SW 1271 (cell line): ENCODE measurements at regions not wholly inside any gene's neighbourhood (a gene's known extent, or its start where the extent isn't known, plus 50 kb on each side); places are given as distances from the start of the nearest gene placed in this dataset.

Experiments
- DNase-seq, 2 experiments: peaks; one replicate each; lab custom pipeline; 2025; lab: John Stamatoyannopoulos, UW

- DNase-seq, result no peak
Measured at GRCh38 chrX:39556056-39556455, 541.7 kb downstream of the BCOR start.

DNA sequence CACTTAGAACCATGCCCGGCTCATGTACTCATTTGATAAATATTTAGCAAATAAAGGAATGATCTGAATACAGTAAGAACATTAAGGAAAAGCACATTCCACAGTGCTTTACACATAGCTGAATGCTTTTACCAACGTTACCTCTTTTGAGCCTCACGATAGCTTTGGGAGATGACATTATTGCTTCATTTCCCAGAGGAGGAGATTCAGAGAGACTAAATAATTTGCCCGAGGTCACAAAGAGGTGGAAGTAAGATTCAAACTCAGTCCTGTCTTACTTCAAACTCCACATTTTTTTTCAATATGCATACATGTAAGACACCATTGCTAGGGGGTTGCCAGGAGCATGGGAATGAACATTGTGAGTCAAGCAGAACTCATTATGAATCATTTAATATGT is 538.5 kb downstream of the BCOR start:
- DNase-seq, result no peak

GRCh38 chrX:39560271-39560670 is 537.5 kb downstream of the BCOR start:
- DNase-seq, result no peak

GRCh38 chrX:39563178-39563577 is 534.6 kb downstream of the BCOR start:
- no peak for DNase-seq

DNA sequence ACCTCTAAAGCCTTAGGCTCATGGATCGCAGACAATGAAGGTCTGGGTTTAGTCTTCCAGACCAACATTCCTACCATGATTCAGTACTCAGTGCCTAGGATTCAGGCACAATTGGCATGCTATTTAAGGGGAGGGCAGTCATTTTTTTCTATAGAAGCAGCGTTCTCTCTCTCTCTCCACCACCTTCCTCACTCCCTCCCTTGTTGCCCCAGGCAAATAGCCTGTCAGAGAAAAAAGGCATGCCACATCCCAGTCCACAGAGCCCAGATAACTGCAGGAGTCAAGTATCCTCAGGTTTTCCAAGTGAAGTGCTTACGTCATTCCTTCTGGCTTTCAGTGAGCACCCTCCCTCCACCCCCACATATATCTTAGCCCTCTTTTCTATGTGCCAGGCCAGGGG is 533.0 kb downstream of the BCOR start:
- DNase-seq, result no peak

- peak in 1 of 2 experiments; percentile 1 for DNase-seq
Measured at GRCh38 chrX:39574178-39574577, 523.6 kb downstream of the BCOR start.

DNA sequence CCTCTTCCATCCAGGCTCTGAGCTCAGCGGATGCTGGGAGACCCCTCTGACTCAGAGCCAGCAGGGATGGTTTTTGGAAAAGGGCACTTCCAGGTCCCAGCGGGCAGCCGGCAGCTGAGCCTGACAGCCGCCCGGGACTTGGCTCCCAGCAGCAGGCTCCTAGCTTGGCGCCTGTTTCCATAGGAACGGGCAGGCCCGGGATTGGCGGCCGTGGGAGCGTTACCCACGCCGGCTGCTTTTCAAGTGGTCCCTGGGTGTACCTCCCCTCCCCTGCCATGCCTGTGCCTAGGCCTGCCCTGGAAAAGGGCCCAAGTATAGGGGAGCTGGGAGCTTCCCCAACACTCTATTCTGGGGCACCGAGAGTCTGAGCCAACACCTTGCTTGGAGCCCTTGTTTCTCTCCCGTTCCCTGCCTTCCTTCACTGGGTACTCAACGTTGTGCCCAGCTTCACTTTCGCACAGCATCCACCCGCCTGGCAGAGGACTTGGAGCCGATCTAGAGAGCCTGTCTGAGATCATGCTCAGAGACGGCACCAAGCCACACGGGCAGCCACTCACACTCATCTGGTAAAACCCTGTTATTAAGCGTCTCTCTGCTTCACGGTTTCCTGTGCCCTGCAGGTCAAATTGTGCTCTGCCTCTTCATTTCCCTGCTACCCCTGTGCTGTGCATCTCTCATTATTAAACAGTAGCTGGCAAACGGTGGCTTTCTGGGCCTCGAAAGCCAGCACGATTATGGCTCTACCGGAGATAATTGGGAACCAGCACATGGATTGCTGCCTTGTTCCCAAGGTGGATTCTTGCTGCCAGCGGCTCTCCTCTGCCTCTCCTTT is 521.5 kb downstream of the BCOR start:
- DNase-seq, result no peak

GRCh38 chrX:39577206-39577984 is 520.4 kb downstream of the BCOR start:
- DNase-seq, result no peak

- DNase-seq, result no peak
Measured at GRCh38 chrX:39577985-39578869, 519.5 kb downstream of the BCOR start.

GRCh38 chrX:39580043-39580442 is 517.7 kb downstream of the BCOR start:
- no peak for DNase-seq

DNA sequence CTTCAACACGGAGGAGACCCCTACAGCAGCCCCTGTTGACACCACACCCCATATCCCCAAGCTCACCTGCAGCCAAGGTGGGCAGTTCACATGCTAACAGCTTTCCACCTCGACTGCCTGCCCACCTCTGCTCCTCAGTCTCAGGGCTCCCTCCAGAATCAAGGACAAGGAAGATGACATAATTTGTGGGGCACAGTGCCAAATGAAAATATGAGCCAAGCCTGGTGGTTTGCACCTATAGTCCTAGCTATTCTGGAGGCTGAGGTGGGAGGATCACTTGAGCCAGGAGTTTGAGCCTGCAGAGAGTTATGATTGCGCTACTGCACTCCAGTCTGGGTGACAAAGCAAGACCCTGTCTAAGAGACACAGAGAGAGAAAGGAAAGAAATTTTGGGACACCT is 516.3 kb downstream of the BCOR start:
- no peak for DNase-seq

DNA sequence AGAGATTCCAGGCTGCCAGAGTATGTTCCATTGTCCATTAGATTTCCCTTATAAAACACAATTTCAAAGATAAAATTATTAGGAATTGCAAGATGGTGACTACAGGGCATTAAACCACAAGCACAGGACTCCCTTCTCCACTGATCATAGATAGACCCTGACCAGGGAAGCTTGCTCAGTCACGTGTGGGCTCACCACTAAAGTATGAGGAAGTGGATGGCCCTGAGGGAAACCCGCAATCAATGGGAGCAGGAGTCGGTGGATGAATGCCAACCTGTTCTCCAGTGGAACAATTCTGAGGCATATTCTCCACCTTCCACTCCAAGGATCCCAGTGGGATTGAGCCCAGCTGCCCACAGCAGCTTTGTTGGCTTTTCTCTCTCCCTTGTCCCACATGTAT is 515.7 kb downstream of the BCOR start:
- DNase-seq, result no peak

DNA sequence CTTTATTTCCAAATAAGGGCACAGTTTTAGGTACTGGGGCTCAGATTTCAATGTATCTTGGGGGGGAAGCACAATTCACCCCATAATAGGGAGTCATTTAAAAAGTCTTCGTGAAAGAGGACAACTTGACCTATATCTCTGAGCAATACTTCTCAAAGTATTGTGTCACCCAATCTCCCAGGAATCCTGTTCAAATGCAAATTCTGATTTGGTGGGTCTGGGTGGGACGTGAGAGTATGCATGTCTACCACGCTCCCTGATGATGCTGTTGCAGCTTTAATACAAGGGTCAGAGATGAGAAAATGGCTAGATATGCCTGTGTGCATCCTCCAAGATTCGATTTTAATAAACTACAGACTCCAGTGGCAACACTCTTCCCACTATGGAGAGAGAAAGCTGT is 514.8 kb downstream of the BCOR start:
- no peak for DNase-seq

- DNase-seq, result no peak
Measured at GRCh38 chrX:39585808-39586207, 511.9 kb downstream of the BCOR start.

- no peak for DNase-seq
Measured at GRCh38 chrX:39586359-39586758, 511.4 kb downstream of the BCOR start.

DNA sequence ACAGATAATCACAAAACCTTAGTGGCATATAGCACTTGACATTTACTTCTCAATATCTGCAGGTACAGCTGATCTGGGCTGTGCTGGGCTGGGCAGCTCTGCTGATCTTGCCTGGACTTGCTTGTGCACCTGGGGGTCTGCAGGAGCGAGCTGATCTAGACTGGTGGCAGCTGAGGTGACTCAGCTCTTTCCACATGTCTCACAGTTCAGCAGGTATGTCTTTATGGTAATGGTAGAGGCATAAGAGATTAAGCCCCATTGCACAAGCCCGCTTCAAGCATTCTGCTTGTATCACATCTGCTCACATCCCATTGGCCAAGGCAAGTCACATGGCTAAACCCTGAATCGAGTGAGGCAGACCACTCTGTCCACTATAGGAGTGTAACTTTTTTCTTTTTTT is 506.7 kb downstream of the BCOR start:
- DNase-seq, result no peak

GRCh38 chrX:39592776-39593175 is 505.0 kb downstream of the BCOR start:
- DNase-seq, result no peak

DNA sequence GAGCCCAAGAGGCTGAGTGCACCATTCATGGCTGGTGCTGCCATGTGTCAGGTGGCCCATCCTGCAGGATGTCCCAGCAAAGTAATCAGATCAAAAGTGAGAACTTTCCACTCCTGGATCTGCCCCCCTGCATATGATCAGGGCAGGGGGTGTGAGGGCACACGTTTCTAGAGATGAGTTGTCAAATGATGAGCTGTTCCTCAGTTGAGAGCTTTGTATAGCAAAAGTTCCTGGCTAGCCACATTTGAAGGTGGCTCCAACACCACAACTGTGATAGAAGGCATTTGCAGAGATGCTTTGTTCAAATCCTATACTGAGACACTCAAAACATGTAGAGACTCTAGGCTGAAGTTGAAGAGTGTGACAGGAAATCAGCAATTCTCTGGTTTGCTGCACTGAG is 501.8 kb downstream of the BCOR start:
- DNase-seq, result no peak

- no peak for DNase-seq
Measured at GRCh38 chrX:39596437-39596836, 501.3 kb downstream of the BCOR start.

DNA sequence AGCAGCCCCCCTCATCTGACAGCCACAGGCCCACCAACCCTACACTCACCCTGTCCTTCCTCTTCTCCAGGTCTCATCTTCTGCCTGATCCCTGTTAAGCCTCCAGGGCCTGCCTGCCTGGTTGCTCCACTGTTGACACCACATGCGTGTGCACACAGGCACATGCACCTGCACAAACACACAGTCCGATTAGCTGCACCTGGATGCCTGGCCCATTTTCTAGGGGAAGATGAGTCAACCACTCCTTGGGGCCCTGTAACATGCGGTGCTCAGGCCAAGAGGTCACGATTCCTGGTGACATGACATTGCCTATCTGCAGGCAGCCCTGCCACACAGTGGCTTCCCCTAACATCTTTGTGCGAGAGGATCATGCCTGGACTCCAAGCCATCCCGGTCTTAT is 498.4 kb downstream of the BCOR start:
- no peak for DNase-seq

DNA sequence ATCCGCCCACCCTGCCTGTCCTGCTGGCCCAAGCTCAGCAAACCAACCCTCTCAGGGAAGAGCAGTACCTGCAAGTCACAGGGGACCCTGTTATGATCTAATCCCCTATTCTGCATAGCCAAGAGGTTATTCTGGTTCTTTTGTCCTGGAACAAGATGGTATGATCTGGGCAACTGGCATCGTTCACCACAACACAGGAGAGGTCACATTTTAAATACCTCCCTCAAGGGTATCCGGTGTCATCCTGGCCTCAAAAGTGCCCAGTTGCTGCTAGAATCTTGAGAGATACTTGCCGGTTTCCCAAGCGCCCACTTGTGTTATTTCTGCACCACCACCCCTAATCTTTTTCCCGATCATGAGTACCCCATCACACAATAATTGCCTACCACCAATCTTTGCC is 497.5 kb downstream of the BCOR start:
- DNase-seq, result no peak
